ENCODE measurements at regions not wholly inside any gene's neighbourhood (a gene's known extent, or its start where the extent isn't known, plus 50 kb on each side); places are given as distances from the start of the nearest gene placed in this dataset.
A peak's percentile ranks its signal among the peaks of the same experiment; 100 is the strongest.

- intact Hi-C loops (cut with DNase I) = no loop called here
- WGBS = 62% methylated on average over 9 of the region's 9 CpGs
- TF ChIP-seq CTCF (IDR thresholded peaks at IDR 0.05) = no peak
- no peak for TF ChIP-seq POLR2AphosphoS5 (IDR thresholded peaks at IDR 0.05)
- TF ChIP-seq POLR2A (IDR thresholded peaks at IDR 0.05) = no peak
- no peaks in the 10 kb centered on the region for H3K4me1 ChIP-seq (replicated peaks)
- H3K27ac ChIP-seq = peak overlapping the region in 1 of 2 donors; percentile 19
- H3K27me3 ChIP-seq (replicated peaks; ENCODE audit: insufficient read depth) = no peaks in the 10 kb centered on the region
- H3K36me3 ChIP-seq = no peaks in the 10 kb centered on the region
- no peak overlapping the region for H3K4me3 ChIP-seq
- no peaks in the 10 kb centered on the region for H3K9me3 ChIP-seq
- no peak for DNase-seq (ENCODE audit: low spot score)
These were observed 243.2 kb downstream of the COL4A1 start for GRCh38 chr13:110063490-110064421.

- intact Hi-C loops (cut with DNase I) = no loop called here
- H3K9me3 ChIP-seq = no peaks in the 10 kb centered on the region
- peak overlapping the region in 1 of 2 donors; percentile 19 for H3K27ac ChIP-seq
- DNase-seq (ENCODE audit: low spot score) = no peak
- H3K36me3 ChIP-seq = no peaks in the 10 kb centered on the region
- 89% methylated on average over 19 of the region's 19 CpGs for WGBS
- H3K4me1 ChIP-seq (replicated peaks) = no peaks in the 10 kb centered on the region
- H3K27me3 ChIP-seq (replicated peaks; ENCODE audit: insufficient read depth) = no peaks in the 10 kb centered on the region
- TF ChIP-seq POLR2A (IDR thresholded peaks at IDR 0.05) (no peak), POLR2AphosphoS5 (IDR thresholded peaks at IDR 0.05) (no peak), CTCF (IDR thresholded peaks at IDR 0.05) (no peak)
- H3K4me3 ChIP-seq = no peak overlapping the region
These were observed 244.0 kb downstream of the COL4A1 start for GRCh38 chr13:110062777-110063442.

GRCh38 chr13:110062077-110062776 is 244.7 kb downstream of the COL4A1 start:
- TF ChIP-seq CTCF (IDR thresholded peaks at IDR 0.05) (no peak), POLR2AphosphoS5 (IDR thresholded peaks at IDR 0.05) (no peak), POLR2A (IDR thresholded peaks at IDR 0.05) (no peak)
- no peaks in the 10 kb centered on the region for H3K4me1 ChIP-seq (replicated peaks)
- H3K4me3 ChIP-seq = no peak overlapping the region
- 83% methylated on average over 10 of the region's 10 CpGs for WGBS
- intact Hi-C loops (cut with DNase I) = no loop called here
- no peak for DNase-seq (ENCODE audit: low spot score)
- no peaks in the 10 kb centered on the region for H3K36me3 ChIP-seq
- H3K27me3 ChIP-seq (replicated peaks; ENCODE audit: insufficient read depth) = no peaks in the 10 kb centered on the region
- no peak overlapping the region for H3K27ac ChIP-seq
- H3K9me3 ChIP-seq = no peaks in the 10 kb centered on the region

GRCh38 chr13:110061270-110061669 is 245.7 kb downstream of the COL4A1 start:
- Histone ChIP-seq H3K4me1 (replicated peaks) (no peaks in the 10 kb centered on the region), H3K27ac (no peak overlapping the region), H3K27me3 (replicated peaks; ENCODE audit: insufficient read depth) (no peaks in the 10 kb centered on the region), H3K4me3 (no peak overlapping the region), H3K36me3 (no peaks in the 10 kb centered on the region), H3K9me3 (no peaks in the 10 kb centered on the region)
- no peak for DNase-seq (ENCODE audit: low spot score)
- TF ChIP-seq CTCF (IDR thresholded peaks at IDR 0.05) = no peak
- TF ChIP-seq POLR2AphosphoS5 (IDR thresholded peaks at IDR 0.05) = no peak
- no peak for TF ChIP-seq POLR2A (IDR thresholded peaks at IDR 0.05)
- intact Hi-C loops (cut with DNase I) = no loop called here
- WGBS = 89% methylated on average over 4 of the region's 4 CpGs
